HG03108 (cell line): ENCODE measurements at regions not wholly inside any gene's neighbourhood (a gene's known extent, or its start where the extent isn't known, plus 50 kb on each side); places are given as distances from the start of the nearest gene placed in this dataset.

Experiments used
- ATAC-seq: cut with Tn5 transposase; IDR thresholded peaks from one replicate; pipeline ENCODE4 v1.9.1; 2021; ENCODE audit warnings: moderate library complexity; ENCODE audit not compliant: unreplicated experiment

- no peak for ATAC-seq
Measured at GRCh38 chr5:61887271-61887670, 418.7 kb upstream of the KIF2A start.

GRCh38 chr5:61894046-61894445, 412.0 kb upstream of the KIF2A start:
- no peak for ATAC-seq

- ATAC-seq: no peak
Measured at GRCh38 chr5:61896811-61897210, 409.2 kb upstream of the KIF2A start.

GRCh38 chr5:61897251-61897650, 408.8 kb upstream of the KIF2A start:
- no peak for ATAC-seq

GRCh38 chr5:61901997-61902396, 404.0 kb upstream of the KIF2A start:
- ATAC-seq: no peak

- ATAC-seq: no peak
Measured at GRCh38 chr5:61904730-61905129, 401.3 kb upstream of the KIF2A start.

GRCh38 chr5:61905613-61906012, 400.4 kb upstream of the KIF2A start:
- ATAC-seq: no peak

- no peak for ATAC-seq
Measured at GRCh38 chr5:61906820-61907219, 399.2 kb upstream of the KIF2A start.

- no peak for ATAC-seq
Measured at GRCh38 chr5:61907995-61908394, 398.0 kb upstream of the KIF2A start.

- no peak for ATAC-seq
Measured at GRCh38 chr5:61910771-61911170, 395.2 kb upstream of the KIF2A start.

- no peak for ATAC-seq
Measured at GRCh38 chr5:61912559-61912958, 393.4 kb upstream of the KIF2A start.

- no peak for ATAC-seq
Measured at GRCh38 chr5:61915646-61916045, 390.4 kb upstream of the KIF2A start.

GRCh38 chr5:61916621-61917620, 389.1 kb upstream of the KIF2A start:
- ATAC-seq: no peak

- no peak for ATAC-seq
Measured at GRCh38 chr5:61918611-61919010, 387.4 kb upstream of the KIF2A start.

- no peak for ATAC-seq
Measured at GRCh38 chr5:61919920-61920319, 386.1 kb upstream of the KIF2A start.

- no peak for ATAC-seq
Measured at GRCh38 chr5:61924251-61924650, 381.8 kb upstream of the KIF2A start.

- no peak for ATAC-seq
Measured at GRCh38 chr5:61926911-61927310, 379.1 kb upstream of the KIF2A start.

GRCh38 chr5:61931236-61931635, 374.8 kb upstream of the KIF2A start:
- no peak for ATAC-seq

- no peak for ATAC-seq
Measured at GRCh38 chr5:61933787-61934626, 372.0 kb upstream of the KIF2A start.

- no peak for ATAC-seq
Measured at GRCh38 chr5:61941637-61942036, 364.4 kb upstream of the KIF2A start.

GRCh38 chr5:61942462-61943049, 363.4 kb upstream of the KIF2A start:
- no peak for ATAC-seq
